ENCODE measurements at regions not wholly inside any gene's neighbourhood (a gene's known extent, or its start where the extent isn't known, plus 50 kb on each side); places are given as distances from the start of the nearest gene placed in this dataset.
A peak's percentile ranks its signal among the peaks of the same experiment; 100 is the strongest.

DNA sequence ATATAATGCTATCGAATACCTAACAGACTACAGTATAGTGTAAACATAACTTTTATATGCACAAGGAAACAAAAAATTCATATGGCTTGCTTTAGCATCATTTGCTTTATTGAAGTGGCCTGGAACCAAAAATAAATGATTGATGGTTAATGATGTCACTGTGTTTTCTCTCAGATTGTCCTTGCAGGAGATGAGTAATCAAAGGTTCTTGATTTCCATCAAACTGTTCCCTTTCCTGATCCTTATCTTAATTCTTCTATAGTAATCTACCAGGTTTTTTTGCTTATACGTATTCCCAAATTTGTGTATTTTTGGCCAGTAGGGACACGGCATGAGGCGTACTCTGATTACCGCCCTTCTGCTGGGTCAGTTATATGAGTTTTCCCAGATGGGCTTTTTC is 104.9 kb upstream of the CXCR4 start:
- DNase-seq = no peak
- Histone ChIP-seq H3K27me3 (ENCODE audit: insufficient read depth, low read length, poor library complexity, severe bottlenecking) (no peaks in the 10 kb centered on the region), H3K4me1 (ENCODE audit: insufficient read depth, low read length) (peaks cover 21% of the 10 kb centered on the region), H3K36me3 (ENCODE audit: insufficient read depth, low read length) (no peaks in the 10 kb centered on the region), H3K4me3 (ENCODE audit: low read length) (no peak overlapping the region), H3K9me3 (ENCODE audit: low read length) (no peaks in the 10 kb centered on the region), H3K27ac (ENCODE audit: low read depth, low read length) (no peak overlapping the region)
- ChIA-PET POLR2A (interaction anchor here (0.9 kb wide), 1 partner anchor 104 kb away, joined by 3 read pairs; no protein-coding TSS in a partner anchor), CTCF (no interaction called here)
- Mint-ChIP-seq H3K9me3 (no peaks in the 10 kb centered on the region), H3K36me3 (no peaks in the 10 kb centered on the region), H3K27me3 (no peaks in the 10 kb centered on the region), H3K4me1 (peaks cover 14 to 34% (median 25%) of the 10 kb centered on the region in 3 donors), H3K27ac (peak overlapping the region in 5 of 8 donors; percentile 10 to 84 (median 48)), H3K4me3 (no peak overlapping the region)

GRCh38 chr2:136221026-136221425 is 103.1 kb upstream of the CXCR4 start:
- Histone ChIP-seq H3K36me3 (ENCODE audit: insufficient read depth, low read length) (no peaks in the 10 kb centered on the region), H3K27me3 (ENCODE audit: insufficient read depth, low read length, poor library complexity, severe bottlenecking) (no peaks in the 10 kb centered on the region), H3K9me3 (ENCODE audit: low read length) (no peaks in the 10 kb centered on the region), H3K4me3 (ENCODE audit: low read length) (no peak overlapping the region), H3K27ac (ENCODE audit: low read depth, low read length) (no peak overlapping the region), H3K4me1 (ENCODE audit: insufficient read depth, low read length) (peaks cover 12% of the 10 kb centered on the region)
- POLR2A ChIA-PET = interaction anchor here (1.2 kb wide), 1 partner anchor 19 kb away, joined by 3 read pairs; no protein-coding TSS in a partner anchor
- H3K4me3 Mint-ChIP-seq = no peak overlapping the region
- peak overlapping the region in 2 of 8 donors; percentile 32 to 37 for H3K27ac Mint-ChIP-seq
- CTCF ChIA-PET = interaction anchor here (0.8 kb wide), 1 partner anchor 80 kb away, joined by 3 read pairs; no protein-coding TSS in a partner anchor
- H3K36me3 Mint-ChIP-seq = no peaks in the 10 kb centered on the region
- peaks cover 7 to 23% (median 12%) of the 10 kb centered on the region in 3 donors for H3K4me1 Mint-ChIP-seq
- DNase-seq = no peak
- H3K9me3 Mint-ChIP-seq = no peaks in the 10 kb centered on the region
- no peaks in the 10 kb centered on the region for H3K27me3 Mint-ChIP-seq

GRCh38 chr2:136219963-136220362 is 102.0 kb upstream of the CXCR4 start:
- no peaks in the 10 kb centered on the region for H3K9me3 Mint-ChIP-seq
- peaks cover 1% of the 10 kb centered on the region for H3K4me1 ChIP-seq (ENCODE audit: insufficient read depth, low read length)
- H3K36me3 Mint-ChIP-seq = no peaks in the 10 kb centered on the region
- no peaks in the 10 kb centered on the region for H3K27me3 Mint-ChIP-seq
- no peak overlapping the region for H3K4me3 Mint-ChIP-seq
- H3K9me3 ChIP-seq (ENCODE audit: low read length) = no peaks in the 10 kb centered on the region
- H3K27me3 ChIP-seq (ENCODE audit: insufficient read depth, low read length, poor library complexity, severe bottlenecking) = no peaks in the 10 kb centered on the region
- no peak overlapping the region for H3K4me3 ChIP-seq (ENCODE audit: low read length)
- no peak overlapping the region for H3K27ac ChIP-seq (ENCODE audit: low read depth, low read length)
- peaks cover 0 to 13% (median 8%) of the 10 kb centered on the region in 3 donors for H3K4me1 Mint-ChIP-seq
- no peak for DNase-seq
- H3K27ac Mint-ChIP-seq = peak overlapping the region in 3 of 8 donors; percentile 61 to 67 (median 66)
- POLR2A ChIA-PET = no interaction called here
- H3K36me3 ChIP-seq (ENCODE audit: insufficient read depth, low read length) = no peaks in the 10 kb centered on the region
- CTCF ChIA-PET = no interaction called here

- POLR2A ChIA-PET = no interaction called here
- DNase-seq = no peak
- Mint-ChIP-seq H3K27ac (peak overlapping the region in 1 of 8 donors; percentile 31), H3K4me1 (peaks cover 3 to 13% (median 11%) of the 10 kb centered on the region in 3 donors), H3K36me3 (no peaks in the 10 kb centered on the region), H3K9me3 (no peaks in the 10 kb centered on the region), H3K27me3 (no peaks in the 10 kb centered on the region), H3K4me3 (no peak overlapping the region)
- Histone ChIP-seq H3K9me3 (ENCODE audit: low read length) (no peaks in the 10 kb centered on the region), H3K4me3 (ENCODE audit: low read length) (no peak overlapping the region), H3K4me1 (ENCODE audit: insufficient read depth, low read length) (no peaks in the 10 kb centered on the region), H3K27ac (ENCODE audit: low read depth, low read length) (no peak overlapping the region), H3K36me3 (ENCODE audit: insufficient read depth, low read length) (no peaks in the 10 kb centered on the region), H3K27me3 (ENCODE audit: insufficient read depth, low read length, poor library complexity, severe bottlenecking) (no peaks in the 10 kb centered on the region)
- CTCF ChIA-PET = no interaction called here
These were observed 101.4 kb upstream of the CXCR4 start for GRCh38 chr2:136219341-136219740.

DNA sequence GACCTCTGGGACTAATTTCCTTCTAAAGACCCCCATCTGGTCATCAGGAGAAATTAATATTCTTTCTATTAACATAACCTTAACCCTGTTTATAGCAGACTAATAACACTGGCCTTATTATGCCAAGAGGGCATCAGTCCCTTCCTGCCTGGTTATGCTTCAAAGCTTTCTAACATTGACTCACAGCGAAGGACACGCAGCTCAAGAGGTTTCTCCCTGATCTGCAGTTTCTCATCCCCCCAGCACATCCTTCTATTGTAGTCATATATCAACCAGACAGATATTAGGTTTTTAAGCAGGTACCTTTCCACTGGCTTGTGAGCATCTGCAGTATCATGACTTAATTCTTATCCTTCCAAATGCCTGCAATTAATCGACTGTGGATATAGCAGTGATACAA is 100.0 kb upstream of the CXCR4 start:
- Histone ChIP-seq H3K9me3 (ENCODE audit: low read length) (no peaks in the 10 kb centered on the region), H3K4me1 (ENCODE audit: insufficient read depth, low read length) (peaks cover 8% of the 10 kb centered on the region), H3K4me3 (ENCODE audit: low read length) (no peak overlapping the region), H3K36me3 (ENCODE audit: insufficient read depth, low read length) (no peaks in the 10 kb centered on the region), H3K27ac (ENCODE audit: low read depth, low read length) (no peak overlapping the region), H3K27me3 (ENCODE audit: insufficient read depth, low read length, poor library complexity, severe bottlenecking) (no peaks in the 10 kb centered on the region)
- ChIA-PET POLR2A (no interaction called here), CTCF (no interaction called here)
- Mint-ChIP-seq H3K4me1 (peaks cover 17 to 25% (median 24%) of the 10 kb centered on the region in 3 donors), H3K27ac (peak overlapping the region in 1 of 8 donors; percentile 91), H3K9me3 (no peaks in the 10 kb centered on the region), H3K36me3 (no peaks in the 10 kb centered on the region), H3K4me3 (no peak overlapping the region), H3K27me3 (no peaks in the 10 kb centered on the region)
- DNase-seq = no peak

DNA sequence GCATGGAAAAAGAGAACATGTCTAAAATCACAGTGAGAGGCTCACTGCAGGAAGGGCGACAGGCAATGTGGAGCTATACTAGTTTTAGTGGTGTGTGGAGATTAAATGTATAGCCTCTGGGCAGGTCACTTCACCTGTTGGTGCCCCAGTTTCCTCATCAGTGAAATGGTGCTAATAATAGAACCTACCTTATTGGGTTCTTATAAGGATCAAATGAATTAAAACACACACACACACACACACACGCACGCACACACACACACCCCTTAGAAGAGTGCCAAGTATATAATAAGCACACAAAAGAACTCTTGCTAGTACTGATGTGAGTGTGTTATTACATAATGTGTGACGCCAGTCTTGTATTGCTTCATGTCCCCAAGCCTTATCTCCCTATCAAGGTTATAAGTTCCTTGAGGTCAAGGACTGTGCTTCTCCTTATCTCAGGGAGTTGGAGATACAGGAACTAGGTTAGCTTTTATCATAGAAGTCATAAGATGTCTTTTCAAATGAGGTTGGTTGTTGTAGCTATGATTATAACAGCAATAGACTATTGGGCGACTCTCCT is 98.0 kb upstream of the CXCR4 start:
- Mint-ChIP-seq H3K27ac (peak overlapping the region in 1 of 8 donors; percentile 83), H3K36me3 (no peaks in the 10 kb centered on the region), H3K4me1 (peaks cover 37 to 44% (median 42%) of the 10 kb centered on the region in 3 donors), H3K27me3 (no peaks in the 10 kb centered on the region), H3K4me3 (no peak overlapping the region), H3K9me3 (no peaks in the 10 kb centered on the region)
- H3K36me3 ChIP-seq (ENCODE audit: insufficient read depth, low read length) = no peaks in the 10 kb centered on the region
- POLR2A ChIA-PET = no interaction called here
- DNase-seq = no peak
- no peak overlapping the region for H3K4me3 ChIP-seq (ENCODE audit: low read length)
- no peaks in the 10 kb centered on the region for H3K9me3 ChIP-seq (ENCODE audit: low read length)
- no peak overlapping the region for H3K27ac ChIP-seq (ENCODE audit: low read depth, low read length)
- H3K4me1 ChIP-seq (ENCODE audit: insufficient read depth, low read length) = peaks cover 28% of the 10 kb centered on the region
- H3K27me3 ChIP-seq (ENCODE audit: insufficient read depth, low read length, poor library complexity, severe bottlenecking) = no peaks in the 10 kb centered on the region
- CTCF ChIA-PET = no interaction called here

DNA sequence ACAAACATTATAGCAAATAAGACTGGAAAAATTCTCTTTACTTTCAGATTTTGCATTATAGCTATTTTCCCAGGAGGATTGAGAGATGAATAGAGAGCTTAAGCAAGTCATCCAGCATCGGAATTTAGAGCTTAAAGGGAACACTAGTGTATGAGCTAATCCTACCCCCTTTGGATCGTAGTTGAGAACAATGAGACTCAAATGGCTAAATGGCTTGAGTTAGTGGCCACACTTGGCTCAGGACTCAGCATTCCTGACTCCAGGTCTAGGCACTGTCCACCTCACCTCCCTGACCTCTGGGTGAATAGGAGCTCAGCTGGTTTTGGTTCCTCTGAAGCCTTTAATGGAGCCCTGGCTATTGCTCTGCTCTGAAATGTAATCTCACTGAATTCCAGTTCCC is 97.5 kb upstream of the CXCR4 start:
- Mint-ChIP-seq H3K27ac (peak overlapping the region in 2 of 8 donors; percentile 19 to 76), H3K27me3 (no peaks in the 10 kb centered on the region), H3K4me1 (peaks cover 42 to 49% (median 47%) of the 10 kb centered on the region in 3 donors), H3K9me3 (peaks cover 0 to 3% (median 0%) of the 10 kb centered on the region in 5 donors), H3K4me3 (no peak overlapping the region), H3K36me3 (peaks cover 0 to 3% (median 0%) of the 10 kb centered on the region in 3 donors)
- Histone ChIP-seq H3K27ac (ENCODE audit: low read depth, low read length) (no peak overlapping the region), H3K4me3 (ENCODE audit: low read length) (no peak overlapping the region), H3K36me3 (ENCODE audit: insufficient read depth, low read length) (no peaks in the 10 kb centered on the region), H3K9me3 (ENCODE audit: low read length) (no peaks in the 10 kb centered on the region), H3K27me3 (ENCODE audit: insufficient read depth, low read length, poor library complexity, severe bottlenecking) (no peaks in the 10 kb centered on the region), H3K4me1 (ENCODE audit: insufficient read depth, low read length) (peaks cover 33% of the 10 kb centered on the region)
- ChIA-PET CTCF (no interaction called here), POLR2A (no interaction called here)
- DNase-seq = no peak

DNA sequence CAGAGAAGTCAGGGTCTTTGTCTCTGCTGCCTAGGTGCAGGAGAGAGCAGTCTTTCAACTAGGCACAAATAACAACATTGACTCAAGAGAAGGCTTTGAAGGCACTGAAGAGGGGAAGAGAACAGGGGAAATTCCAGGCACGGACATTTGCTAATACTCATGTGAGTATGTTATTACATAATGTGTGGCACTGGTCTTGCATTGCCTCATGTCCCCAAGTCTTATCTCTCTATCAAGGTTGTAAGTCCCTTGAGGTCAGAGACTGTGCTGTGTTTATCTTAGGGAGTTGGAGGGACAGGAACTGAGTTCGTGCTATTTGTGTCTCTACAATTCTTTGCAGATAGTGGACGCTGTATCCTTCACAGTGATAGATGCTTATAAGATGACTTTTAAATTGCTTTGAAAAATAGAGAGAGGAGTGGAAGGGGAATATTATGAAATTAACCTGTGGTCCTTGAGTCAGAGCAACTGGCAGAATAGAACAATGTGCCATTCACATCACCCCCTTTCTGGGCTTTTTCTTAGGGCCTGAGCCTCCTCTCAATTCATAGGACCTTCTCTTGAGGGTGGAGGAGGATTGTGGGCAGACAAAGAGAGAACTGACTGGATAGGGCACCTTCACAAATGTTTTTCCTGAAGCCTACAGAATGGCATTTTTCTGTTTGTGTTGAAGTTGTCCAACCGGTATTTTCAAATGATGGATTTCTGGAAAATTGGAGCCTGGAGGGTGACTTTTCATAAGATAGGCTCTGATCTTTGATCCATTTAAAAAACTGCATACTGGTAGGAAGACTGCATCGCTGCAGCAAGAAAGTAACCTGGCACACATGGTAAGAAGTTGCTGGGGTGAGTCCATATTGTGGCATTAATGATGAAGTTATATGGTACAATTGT is 96.6 kb upstream of the CXCR4 start:
- Histone ChIP-seq H3K4me1 (ENCODE audit: insufficient read depth, low read length) (peaks cover 33% of the 10 kb centered on the region), H3K9me3 (ENCODE audit: low read length) (no peaks in the 10 kb centered on the region), H3K27me3 (ENCODE audit: insufficient read depth, low read length, poor library complexity, severe bottlenecking) (no peaks in the 10 kb centered on the region), H3K36me3 (ENCODE audit: insufficient read depth, low read length) (no peaks in the 10 kb centered on the region), H3K4me3 (ENCODE audit: low read length) (no peak overlapping the region), H3K27ac (ENCODE audit: low read depth, low read length) (no peak overlapping the region)
- no peak overlapping the region for H3K4me3 Mint-ChIP-seq
- H3K9me3 Mint-ChIP-seq = peaks cover 0 to 10% (median 0%) of the 10 kb centered on the region in 5 donors
- ChIA-PET CTCF (no interaction called here), POLR2A (no interaction called here)
- H3K27me3 Mint-ChIP-seq = no peaks in the 10 kb centered on the region
- H3K27ac Mint-ChIP-seq = peak overlapping the region; percentile 42 to 100 (median 92)
- peaks cover 0 to 9% (median 0%) of the 10 kb centered on the region in 3 donors for H3K36me3 Mint-ChIP-seq
- DNase-seq = no peak
- H3K4me1 Mint-ChIP-seq = peaks cover 49 to 51% (median 50%) of the 10 kb centered on the region in 3 donors

Data from CD8-positive, alpha-beta memory T cell (primary cell).